ENCODE measurements at regions not wholly inside any gene's neighbourhood (a gene's known extent, or its start where the extent isn't known, plus 50 kb on each side); places are given as distances from the start of the nearest gene placed in this dataset.

DNA sequence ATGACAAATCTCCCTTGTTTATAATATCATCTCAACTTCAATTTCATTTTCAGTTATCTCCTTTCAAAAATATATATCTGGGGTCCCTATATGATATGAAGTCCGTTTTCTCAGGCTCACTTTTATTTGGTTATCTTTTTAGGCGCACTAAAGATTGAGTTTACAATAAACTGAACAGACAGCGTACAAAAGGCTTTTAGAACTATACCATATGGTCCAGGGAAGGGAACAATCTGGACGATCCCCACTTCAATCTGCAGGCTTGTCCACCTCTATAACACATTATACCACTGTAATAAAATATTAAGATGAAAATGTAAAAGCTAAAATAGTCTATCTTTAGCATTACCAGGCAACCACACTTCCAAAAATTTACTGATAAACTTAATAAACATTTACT lies 289.9 kb downstream of the ZEB2 start:
- no peak for DNase-seq
- Histone ChIP-seq H3K4me3 (no peak overlapping the region), H3K27ac (no peak overlapping the region), H3K9me3 (no peaks in the 10 kb centered on the region), H3K36me3 (no peaks in the 10 kb centered on the region), H3K27me3 (replicated peaks in 1 of 7) (no peaks in the 10 kb centered on the region), H3K4me1 (peaks cover 0 to 60% (median 33%) of the 10 kb centered on the region in 6 donors)
- TF ChIP-seq POLR2A (IDR thresholded peaks at IDR 0.05) (no peak), POLR2AphosphoS5 (IDR thresholded peaks at IDR 0.05) (no peak)
- TF ChIP-seq, protein P1, sequence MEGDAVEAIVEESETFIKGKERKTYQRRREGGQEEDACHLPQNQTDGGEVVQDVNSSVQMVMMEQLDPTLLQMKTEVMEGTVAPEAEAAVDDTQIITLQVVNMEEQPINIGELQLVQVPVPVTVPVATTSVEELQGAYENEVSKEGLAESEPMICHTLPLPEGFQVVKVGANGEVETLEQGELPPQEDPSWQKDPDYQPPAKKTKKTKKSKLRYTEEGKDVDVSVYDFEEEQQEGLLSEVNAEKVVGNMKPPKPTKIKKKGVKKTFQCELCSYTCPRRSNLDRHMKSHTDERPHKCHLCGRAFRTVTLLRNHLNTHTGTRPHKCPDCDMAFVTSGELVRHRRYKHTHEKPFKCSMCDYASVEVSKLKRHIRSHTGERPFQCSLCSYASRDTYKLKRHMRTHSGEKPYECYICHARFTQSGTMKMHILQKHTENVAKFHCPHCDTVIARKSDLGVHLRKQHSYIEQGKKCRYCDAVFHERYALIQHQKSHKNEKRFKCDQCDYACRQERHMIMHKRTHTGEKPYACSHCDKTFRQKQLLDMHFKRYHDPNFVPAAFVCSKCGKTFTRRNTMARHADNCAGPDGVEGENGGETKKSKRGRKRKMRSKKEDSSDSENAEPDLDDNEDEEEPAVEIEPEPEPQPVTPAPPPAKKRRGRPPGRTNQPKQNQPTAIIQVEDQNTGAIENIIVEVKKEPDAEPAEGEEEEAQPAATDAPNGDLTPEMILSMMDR (IDR thresholded peaks at IDR 0.05 in 8 of 11, conservative IDR thresholded peaks at IDR 0.05 in 3 of 11) = no peak
- intact Hi-C loops (cut with DNase I; ENCODE audit: low total_unique reads) = no loop called here
- 93 to 96% (median 94%) methylated on average over 4 of the region's 4 CpGs for WGBS, 5 donors

DNA sequence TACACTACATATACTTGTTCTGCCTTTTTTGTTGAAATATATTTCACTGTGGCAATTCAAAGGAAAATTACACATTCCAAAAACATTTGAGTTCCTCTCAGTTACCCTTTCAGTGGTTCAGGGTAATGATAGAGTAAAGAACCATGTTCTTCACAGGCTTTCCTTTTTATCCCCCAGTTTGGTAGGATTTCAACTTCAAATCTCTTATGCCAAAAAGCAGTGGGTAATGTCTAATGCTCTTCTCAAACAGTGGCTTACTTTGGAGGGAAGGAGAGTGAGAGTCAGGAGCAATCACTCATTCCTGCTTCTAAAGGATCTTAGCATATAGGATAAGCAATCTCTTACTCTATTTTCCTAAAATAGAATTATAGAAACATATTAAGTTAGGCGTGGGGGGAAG lies 290.6 kb downstream of the ZEB2 start:
- no peak for TF ChIP-seq POLR2AphosphoS5 (IDR thresholded peaks at IDR 0.05)
- TF ChIP-seq POLR2A (IDR thresholded peaks at IDR 0.05) = no peak
- TF ChIP-seq, protein P1 (IDR thresholded peaks at IDR 0.05 in 8 of 11, conservative IDR thresholded peaks at IDR 0.05 in 3 of 11) = no peak
- no peak overlapping the region for H3K4me3 ChIP-seq
- H3K4me1 ChIP-seq = peaks cover 0 to 53% (median 26%) of the 10 kb centered on the region in 6 donors
- H3K27ac ChIP-seq = no peak overlapping the region
- no peak for DNase-seq
- H3K36me3 ChIP-seq = no peaks in the 10 kb centered on the region
- no peaks in the 10 kb centered on the region for H3K9me3 ChIP-seq
- 81 to 96% (median 93%) methylated on average over 1 of the region's 1 CpG for WGBS, 5 donors
- intact Hi-C loops (cut with DNase I; ENCODE audit: low total_unique reads) = no loop called here
- H3K27me3 ChIP-seq (replicated peaks in 1 of 7) = no peaks in the 10 kb centered on the region

DNA sequence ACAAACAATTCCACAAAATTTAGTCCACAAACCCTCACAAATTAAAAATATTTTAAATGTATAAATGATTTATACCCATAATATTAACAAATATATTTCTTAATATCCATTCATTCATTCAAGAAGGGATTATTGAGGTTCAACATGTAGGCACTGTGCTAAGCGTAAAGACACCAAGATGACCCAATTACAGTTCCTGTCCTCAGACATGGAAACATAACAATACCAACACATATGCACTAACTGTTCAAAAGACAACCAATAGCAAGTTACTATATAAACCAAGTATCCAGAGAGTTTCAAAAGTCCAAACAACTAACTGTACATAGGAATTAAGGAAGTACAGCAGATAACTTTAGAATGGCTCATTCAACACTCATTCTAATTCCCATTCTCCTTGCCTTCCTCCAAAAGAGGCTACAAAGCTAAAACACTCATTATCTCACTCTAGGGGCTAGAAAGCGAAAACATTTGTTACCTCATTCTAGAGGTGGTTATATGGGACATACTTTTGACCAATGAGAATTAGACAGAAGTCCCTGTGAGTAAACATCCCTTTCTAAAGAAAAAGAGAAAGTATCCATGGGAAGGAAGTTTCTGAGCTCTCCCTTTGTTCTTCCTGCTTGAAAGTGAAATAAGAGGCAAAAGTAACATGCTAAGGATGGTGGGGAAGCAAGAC lies 292.4 kb downstream of the ZEB2 start:
- Histone ChIP-seq H3K36me3 (no peaks in the 10 kb centered on the region), H3K4me1 (peaks cover 0 to 36% (median 11%) of the 10 kb centered on the region in 6 donors), H3K27ac (peak overlapping the region in 2 of 8 donors; percentile 15 to 23), H3K9me3 (no peaks in the 10 kb centered on the region), H3K4me3 (no peak overlapping the region), H3K27me3 (replicated peaks in 1 of 7) (no peaks in the 10 kb centered on the region)
- no peak for DNase-seq
- WGBS, 5 donors = 88 to 98% (median 96%) methylated on average over 2 of the region's 2 CpGs
- no peak for TF ChIP-seq POLR2A (IDR thresholded peaks at IDR 0.05)
- no peak for TF ChIP-seq POLR2AphosphoS5 (IDR thresholded peaks at IDR 0.05)
- TF ChIP-seq, protein P1 (IDR thresholded peaks at IDR 0.05 in 8 of 11, conservative IDR thresholded peaks at IDR 0.05 in 3 of 11) = no peak
- intact Hi-C loops (cut with DNase I; ENCODE audit: low total_unique reads) = no loop called here

DNA sequence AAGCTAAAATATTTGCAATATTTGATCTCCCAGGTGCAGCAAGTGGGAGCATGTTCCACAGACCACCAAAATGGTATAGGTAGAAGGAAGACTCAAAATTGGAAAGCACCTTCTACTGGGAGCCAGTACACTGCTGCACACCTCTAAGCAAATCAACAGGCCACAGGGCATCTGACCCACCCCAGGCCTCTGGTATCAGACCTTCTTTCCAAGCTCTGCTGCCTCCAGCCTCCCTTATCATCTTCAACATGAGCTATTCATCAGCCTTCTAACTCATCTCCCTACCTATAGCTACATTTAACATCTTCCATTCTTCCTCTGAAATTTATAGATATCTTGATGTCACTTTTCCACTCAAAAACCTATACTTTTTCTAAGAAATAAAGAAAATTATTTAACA lies 294.8 kb downstream of the ZEB2 start:
- Histone ChIP-seq H3K4me1 (peaks cover 0 to 21% (median 0%) of the 10 kb centered on the region in 6 donors), H3K27ac (no peak overlapping the region), H3K27me3 (replicated peaks in 1 of 7) (no peaks in the 10 kb centered on the region), H3K4me3 (no peak overlapping the region), H3K36me3 (no peaks in the 10 kb centered on the region), H3K9me3 (no peaks in the 10 kb centered on the region)
- no peak for DNase-seq
- TF ChIP-seq POLR2A (IDR thresholded peaks at IDR 0.05) (no peak), POLR2AphosphoS5 (IDR thresholded peaks at IDR 0.05) (no peak)
- TF ChIP-seq, protein P1 (IDR thresholded peaks at IDR 0.05 in 8 of 11, conservative IDR thresholded peaks at IDR 0.05 in 3 of 11) = no peak
- intact Hi-C loops (cut with DNase I; ENCODE audit: low total_unique reads) = no loop called here

Data from spleen (tissue), 11 donors.